ENCODE measurements at regions not wholly inside any gene's neighbourhood (a gene's known extent, or its start where the extent isn't known, plus 50 kb on each side); places are given as distances from the start of the nearest gene placed in this dataset.

DNA sequence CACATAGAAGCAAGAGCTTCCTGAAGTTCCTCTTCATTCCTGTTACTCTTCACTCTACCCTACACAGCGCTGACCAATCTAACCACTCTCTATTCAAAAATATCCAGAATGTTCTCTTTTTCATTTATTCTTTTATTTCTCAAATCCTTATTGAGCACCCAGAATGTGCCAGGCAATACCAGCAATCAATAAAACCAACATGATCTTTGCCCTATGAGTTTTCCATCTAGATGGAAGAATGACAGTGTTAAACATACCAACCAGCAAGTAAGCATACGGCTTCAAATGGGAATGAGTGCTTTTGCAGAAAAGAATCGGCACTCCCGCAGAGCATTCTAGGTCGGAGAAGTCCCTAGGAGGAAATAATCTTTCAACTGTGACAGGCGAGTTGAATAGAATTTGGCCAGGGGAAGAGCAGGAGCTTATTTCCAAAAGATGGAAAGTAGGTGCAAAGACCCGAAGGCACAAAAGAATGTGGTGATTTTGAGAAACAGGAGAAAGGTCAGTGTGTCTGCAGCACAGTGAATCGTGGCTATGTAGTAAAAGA lies 217.8 kb upstream of the MEIS1 start:
- no peak overlapping the region for H3K4me3 Mint-ChIP-seq
- TF ChIP-seq, protein P1, sequence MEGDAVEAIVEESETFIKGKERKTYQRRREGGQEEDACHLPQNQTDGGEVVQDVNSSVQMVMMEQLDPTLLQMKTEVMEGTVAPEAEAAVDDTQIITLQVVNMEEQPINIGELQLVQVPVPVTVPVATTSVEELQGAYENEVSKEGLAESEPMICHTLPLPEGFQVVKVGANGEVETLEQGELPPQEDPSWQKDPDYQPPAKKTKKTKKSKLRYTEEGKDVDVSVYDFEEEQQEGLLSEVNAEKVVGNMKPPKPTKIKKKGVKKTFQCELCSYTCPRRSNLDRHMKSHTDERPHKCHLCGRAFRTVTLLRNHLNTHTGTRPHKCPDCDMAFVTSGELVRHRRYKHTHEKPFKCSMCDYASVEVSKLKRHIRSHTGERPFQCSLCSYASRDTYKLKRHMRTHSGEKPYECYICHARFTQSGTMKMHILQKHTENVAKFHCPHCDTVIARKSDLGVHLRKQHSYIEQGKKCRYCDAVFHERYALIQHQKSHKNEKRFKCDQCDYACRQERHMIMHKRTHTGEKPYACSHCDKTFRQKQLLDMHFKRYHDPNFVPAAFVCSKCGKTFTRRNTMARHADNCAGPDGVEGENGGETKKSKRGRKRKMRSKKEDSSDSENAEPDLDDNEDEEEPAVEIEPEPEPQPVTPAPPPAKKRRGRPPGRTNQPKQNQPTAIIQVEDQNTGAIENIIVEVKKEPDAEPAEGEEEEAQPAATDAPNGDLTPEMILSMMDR (IDR thresholded peaks at IDR 0.05): no peak
- no peak overlapping the region for H2AFZ ChIP-seq (ENCODE audit: insufficient read depth, low read depth, low read length, poor library complexity, severe bottlenecking)
- no peaks in the 10 kb centered on the region for H3K27me3 ChIP-seq (ENCODE audit: control insufficient read depth in 2 of 2, insufficient read depth in 2 of 2, low read length in 2 of 2)
- H4K20me1 ChIP-seq (ENCODE audit: insufficient read depth, low read length): no peaks in the 10 kb centered on the region
- H3K36me3 Mint-ChIP-seq: no peaks in the 10 kb centered on the region
- no peak overlapping the region for H3K4me2 ChIP-seq (replicated peaks; ENCODE audit: extremely low read depth, low read length, poor library complexity, severe bottlenecking)
- peaks cover 0 to 6% (median 2%) of the 10 kb centered on the region in 3 donors for H3K27me3 Mint-ChIP-seq (ENCODE audit: low read depth in 3 of 3)
- H3K4me3 ChIP-seq (replicated peaks in 1 of 3; ENCODE audit: low read depth in 2 of 3, low read length in 3 of 3): no peak overlapping the region
- intact Hi-C loops (cut with micrococcal nuclease): no loop called here
- H3K36me3 ChIP-seq (replicated peaks in 1 of 2; ENCODE audit: control insufficient read depth in 1 of 2, insufficient read depth in 2 of 2, low read length in 2 of 2): no peaks in the 10 kb centered on the region
- H3K9ac ChIP-seq (ENCODE audit: insufficient read depth, low read length, poor library complexity, severe bottlenecking): no peak overlapping the region
- no peak overlapping the region for H3K27ac Mint-ChIP-seq
- no peaks in the 10 kb centered on the region for H3K4me1 Mint-ChIP-seq
- H3K27ac ChIP-seq (ENCODE audit: low read depth in 1 of 2, low read length in 2 of 2): no peak overlapping the region
- no peaks in the 10 kb centered on the region for H3K4me1 ChIP-seq (ENCODE audit: control insufficient read depth in 1 of 2, insufficient read depth in 2 of 2, low read length in 2 of 2)
- no peaks in the 10 kb centered on the region for H3K9me3 ChIP-seq (replicated peaks in 1 of 2; ENCODE audit: control insufficient read depth in 1 of 2, insufficient read depth in 1 of 2, low read length in 2 of 2)
- H3K9me3 Mint-ChIP-seq: peaks cover 0 to 5% (median 3%) of the 10 kb centered on the region in 7 donors
- DNase-seq: no peak
- no peaks in the 10 kb centered on the region for H3K79me2 ChIP-seq (ENCODE audit: insufficient read depth, low read length)
- WGBS (ENCODE audit: insufficient coverage): 59% methylated on average over 7 of the region's 8 CpGs

GRCh38 chr2:66212749-66213148 lies 222.2 kb upstream of the MEIS1 start:
- H3K9me3 ChIP-seq (replicated peaks in 1 of 2; ENCODE audit: control insufficient read depth in 1 of 2, insufficient read depth in 1 of 2, low read length in 2 of 2): no peaks in the 10 kb centered on the region

More at GRCh38 chr2:66212749-66213148, 222.2 kb upstream of the MEIS1 start:
- TF ChIP-seq, protein P1 (IDR thresholded peaks at IDR 0.05): no peak
- no peak overlapping the region for H3K4me3 ChIP-seq (replicated peaks in 1 of 3; ENCODE audit: low read depth in 2 of 3, low read length in 3 of 3)
- no peak overlapping the region for H2AFZ ChIP-seq (ENCODE audit: insufficient read depth, low read depth, low read length, poor library complexity, severe bottlenecking)
- H3K27me3 Mint-ChIP-seq (ENCODE audit: low read depth in 3 of 3): peaks cover 0 to 6% (median 2%) of the 10 kb centered on the region in 3 donors
- H3K4me1 ChIP-seq (ENCODE audit: control insufficient read depth in 1 of 2, insufficient read depth in 2 of 2, low read length in 2 of 2): no peaks in the 10 kb centered on the region
- H3K9ac ChIP-seq (ENCODE audit: insufficient read depth, low read length, poor library complexity, severe bottlenecking): no peak overlapping the region
- H3K27me3 ChIP-seq (ENCODE audit: control insufficient read depth in 2 of 2, insufficient read depth in 2 of 2, low read length in 2 of 2): no peaks in the 10 kb centered on the region
- intact Hi-C loops (cut with micrococcal nuclease): no loop called here
- peaks cover 2 to 7% (median 3%) of the 10 kb centered on the region in 7 donors for H3K9me3 Mint-ChIP-seq
- no peaks in the 10 kb centered on the region for H3K4me1 Mint-ChIP-seq
- no peak overlapping the region for H3K27ac Mint-ChIP-seq
- no peaks in the 10 kb centered on the region for H3K36me3 Mint-ChIP-seq
- no peaks in the 10 kb centered on the region for H4K20me1 ChIP-seq (ENCODE audit: insufficient read depth, low read length)
- H3K27ac ChIP-seq (ENCODE audit: low read depth in 1 of 2, low read length in 2 of 2): no peak overlapping the region
- no peak overlapping the region for H3K4me2 ChIP-seq (replicated peaks; ENCODE audit: extremely low read depth, low read length, poor library complexity, severe bottlenecking)
- 63% methylated on average over 1 of the region's 3 CpGs for WGBS (ENCODE audit: insufficient coverage)
- H3K79me2 ChIP-seq (ENCODE audit: insufficient read depth, low read length): no peaks in the 10 kb centered on the region
- no peak overlapping the region for H3K4me3 Mint-ChIP-seq
- H3K36me3 ChIP-seq (replicated peaks in 1 of 2; ENCODE audit: control insufficient read depth in 1 of 2, insufficient read depth in 2 of 2, low read length in 2 of 2): no peaks in the 10 kb centered on the region
- no peak for DNase-seq

Measured in CD14-positive monocyte (primary cell).